IMR-90 (cell line): ENCODE measurements at regions not wholly inside any gene's neighbourhood (a gene's known extent, or its start where the extent isn't known, plus 50 kb on each side); places are given as distances from the start of the nearest gene placed in this dataset.

Source experiments
- ATAC-seq: fragments of 200-7000 bp; cut with Tn5 transposase; 2 replicates; pipeline ENCODE4 v1.9.1; 2020; ENCODE audit warnings: low read depth, mild to moderate bottlenecking, moderate library complexity
- BruUV-seq: library from RNA; stranded (reverse); fragments of 400-500 nt; replicated peaks from 2 replicates; lab custom pipeline; 2021; lab: Mats Ljungman, UMichigan
- CTCF ChIA-PET: fragments of 300-600 bp; formaldehyde crosslinking; extraction: SDS; loops from one replicate; lab custom pipeline; 2021; ENCODE audit warnings: antibody characterized with exemption; lab: Yijun Ruan, JAX
- POLR2A ChIA-PET: fragments of 300-600 bp; sonication (Branson Sonifier 250); formaldehyde crosslinking; loops from one replicate; lab custom pipeline; 2022; ENCODE audit warnings: antibody characterized with exemption; ENCODE audit not compliant: unreplicated experiment; lab: Charles Lee
- DNase-seq: peaks from one replicate; pipeline ENCODE4 v3.0.0; 2013
- H2AFZ ChIP-seq: replicated peaks from 2 replicates; pipeline ENCODE3; 2013; ENCODE audit warnings: low read length, mild to moderate bottlenecking; ENCODE audit not compliant: poor library complexity
- H2AK5ac ChIP-seq: 2 replicates; pipeline ENCODE4 v1.6.1; 2013; ENCODE audit warnings: low read depth, low read length, inconsistent platforms
- H2AK9ac ChIP-seq: replicated peaks from 2 replicates; pipeline ENCODE3; 2013; ENCODE audit warnings: mild to moderate bottlenecking, low read depth, low read length, moderate library complexity; ENCODE audit not compliant: poor library complexity
- H2BK120ac ChIP-seq: 2 replicates; pipeline ENCODE4 v1.6.1; 2013; ENCODE audit warnings: low read depth, low read length, inconsistent platforms
- H2BK15ac ChIP-seq: 3 replicates; pipeline ENCODE4 v1.6.1; 2013; ENCODE audit warnings: low read depth, low read length, inconsistent platforms
- H2BK20ac ChIP-seq: 2 replicates; pipeline ENCODE4 v1.6.1; 2013; ENCODE audit warnings: low read depth, mild to moderate bottlenecking, inconsistent platforms, low read length, moderate library complexity
- H2BK5ac ChIP-seq: 2 replicates; pipeline ENCODE4 v1.6.1; 2013; ENCODE audit warnings: mild to moderate bottlenecking, low read depth, low read length, inconsistent platforms; ENCODE audit not compliant: poor library complexity, severe bottlenecking
- H3K14ac ChIP-seq: replicated peaks from 2 replicates; pipeline ENCODE4 v1.6.1; 2013; ENCODE audit warnings: low read depth, low read length, inconsistent platforms
- H3K18ac ChIP-seq: 2 replicates; pipeline ENCODE4 v1.6.1; 2013; ENCODE audit warnings: low read depth, low read length, control low read depth
- H3K23ac ChIP-seq: 2 replicates; pipeline ENCODE4 v1.6.1; 2013; ENCODE audit warnings: low read depth, low read length, inconsistent platforms
- H3K27ac ChIP-seq: 2 replicates; pipeline ENCODE4 v1.5.1; 2013; ENCODE audit warnings: mild to moderate bottlenecking, control low read depth, low read length; ENCODE audit not compliant: insufficient read depth
- H3K27me3 ChIP-seq: 2 replicates; pipeline ENCODE4 v1.6.1; 2013; ENCODE audit warnings: low read length; ENCODE audit not compliant: control insufficient read depth, insufficient read depth
- H3K36me3 ChIP-seq: 2 replicates; pipeline ENCODE4 v1.6.1; 2013; ENCODE audit warnings: low read length, mixed read lengths; ENCODE audit not compliant: control insufficient read depth, insufficient read depth
- H3K4ac ChIP-seq: 2 replicates; pipeline ENCODE4 v1.6.1; 2013; ENCODE audit warnings: low read depth, low read length, inconsistent platforms
- H3K4me1 ChIP-seq: 2 replicates; pipeline ENCODE4 v1.6.1; 2013; ENCODE audit warnings: low read length, mixed read lengths; ENCODE audit not compliant: control insufficient read depth, insufficient read depth
- H3K4me2 ChIP-seq: 2 replicates; pipeline ENCODE4 v1.6.1; 2013; ENCODE audit warnings: low read depth, mild to moderate bottlenecking, control low read depth, low read length, moderate library complexity
- H3K4me3 ChIP-seq: 2 replicates; pipeline ENCODE4 v1.5.1; 2013; ENCODE audit warnings: low read depth, mild to moderate bottlenecking, control low read depth, low read length, moderate library complexity; ENCODE audit not compliant: insufficient read depth
- H3K56ac ChIP-seq: 2 replicates; pipeline ENCODE4 v1.6.1; 2013; ENCODE audit warnings: low read length, inconsistent platforms; ENCODE audit not compliant: insufficient read depth; ENCODE audit errors: extremely low read depth
- H3K79me1 ChIP-seq, 2 experiments: 2 replicates each; pipeline ENCODE4 v1.6.1; 2013; ENCODE audit warnings: low read length in 2 of 2, inconsistent platforms in 1 of 2, low read depth in 1 of 2
- H3K9ac ChIP-seq: 2 replicates; pipeline ENCODE4 v1.6.1; 2013; ENCODE audit warnings: low read depth, low read length, control low read depth
- H3K9me1 ChIP-seq: 2 replicates; pipeline ENCODE4 v1.6.1; 2013; ENCODE audit warnings: low read length, inconsistent platforms; ENCODE audit not compliant: insufficient read depth
- H3K9me3 ChIP-seq: 2 replicates; pipeline ENCODE4 v1.6.1; 2013; ENCODE audit warnings: low read length; ENCODE audit not compliant: control insufficient read depth, insufficient read depth
- H4K20me1 ChIP-seq: 2 replicates; pipeline ENCODE4 v1.6.1; 2013; ENCODE audit warnings: low read length, inconsistent platforms; ENCODE audit not compliant: insufficient read depth
- H4K5ac ChIP-seq: 2 replicates; pipeline ENCODE4 v1.6.1; 2013; ENCODE audit warnings: mild to moderate bottlenecking, low read depth, low read length, control low read depth
- H4K8ac ChIP-seq, 2 experiments: 2 replicates each; pipeline ENCODE4 v1.6.1; 2013; ENCODE audit warnings: low read depth in 2 of 2, low read length in 2 of 2, control low read depth in 1 of 2, inconsistent platforms in 1 of 2
- H4K91ac ChIP-seq: 2 replicates; pipeline ENCODE4 v1.6.1; 2013; ENCODE audit warnings: low read depth, low read length, inconsistent platforms; ENCODE audit not compliant: insufficient read depth
- BHLHE40 ChIP-seq: fragments of 150-350 bp; IDR thresholded peaks from 2 replicates; pipeline ENCODE4 v1.6.1; 2016; ENCODE audit warnings: mild to moderate bottlenecking, low read depth, low read length
- RFX5 ChIP-seq: IDR thresholded peaks from 2 replicates; pipeline ENCODE4 v1.8.0; 2012; ENCODE audit warnings: low read depth, mild to moderate bottlenecking, low read length, moderate library complexity
- WGBS, 2 experiments: methylation state at CpG; one replicate each; pipeline versions ENCODE4 v1.1.5 to v1.1.7; 2013; ENCODE audit warnings: missing lambda C conversion rate in 2 of 2; ENCODE audit not compliant: insufficient read length in 1 of 2; ENCODE audit errors: extremely low coverage in 2 of 2; 5-methylcytosine and 5-hydroxymethylcytosine counted together
- dilution Hi-C: fragments of 300-500 bp; cut with HindIII; formaldehyde crosslinking; loops from one replicate; pipeline ENCODE4 v1.14.3; 2018; ENCODE audit warnings: low sequenced_read_pairs; ENCODE audit not compliant: unreplicated experiment
- in situ Hi-C: fragments of 300-500 bp; cut with MboI; formaldehyde crosslinking; loops from 3 replicates; pipeline ENCODE4 v1.14.3; 2019; ENCODE audit warnings: low sequenced_read_pairs, inconsistent platforms, mixed read lengths
- intact Hi-C: fragments of 100-400 bp; cut with micrococcal nuclease; formaldehyde crosslinking; loops from 2 replicates; pipeline ENCODE4 v1.10.0; 2022
- TF ChIP-seq, protein P1 (sequence below): conservative IDR thresholded peaks from 2 replicates; pipeline ENCODE4 v1.5.1; 2012; ENCODE audit warnings: mild to moderate bottlenecking, low read depth, low read length, improper control_type of control experiment

DNA sequence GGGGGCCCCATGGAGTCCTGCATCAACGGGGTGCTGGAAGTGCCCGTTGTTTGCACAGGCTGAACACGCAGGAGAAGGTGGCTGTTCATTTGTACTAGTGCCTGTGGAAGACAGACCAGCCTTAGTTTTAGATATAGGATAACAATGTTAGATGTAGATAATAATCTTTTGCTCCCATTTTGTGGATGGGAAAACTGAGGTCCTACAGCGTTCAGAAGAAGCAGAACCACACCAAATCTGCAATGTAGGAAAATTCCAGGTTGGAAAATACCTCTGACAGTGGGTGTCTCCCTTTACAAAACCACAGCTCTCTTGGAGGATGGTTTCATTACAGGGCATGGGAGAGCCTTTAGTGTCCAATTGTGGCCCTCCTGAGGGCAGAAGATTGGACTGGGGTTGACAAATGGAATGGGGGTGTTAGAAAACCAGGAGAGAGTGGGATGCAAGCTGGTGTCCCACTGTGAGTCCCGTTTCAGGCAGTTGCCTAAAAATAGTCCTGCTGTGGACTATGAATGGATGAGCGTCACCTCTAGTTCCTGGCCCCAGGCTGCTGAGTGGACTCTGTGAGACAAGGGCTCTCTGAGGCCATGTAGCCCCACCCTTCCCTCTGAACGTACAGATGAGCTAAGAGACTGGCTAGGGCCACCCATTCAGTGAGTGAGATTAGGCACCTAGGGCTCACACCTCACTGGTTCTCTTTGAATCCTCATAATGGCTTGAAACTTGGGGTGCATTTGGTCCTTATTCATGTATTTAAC lies 508.8 kb downstream of the MN1 start:
- in situ Hi-C loops (no loop called here), dilution Hi-C loops (no loop called here), intact Hi-C loops (no loop called here)
- ChIA-PET CTCF (no interaction called here), POLR2A (no interaction called here)
- Histone ChIP-seq H2AK5ac (no peak overlapping the region), H4K5ac (no peak overlapping the region), H3K18ac (no peak overlapping the region), H3K4me2 (no peak overlapping the region), H3K14ac (no peak overlapping the region), H2BK5ac (no peak overlapping the region), H3K27ac (no peak overlapping the region), H2AK9ac (no peak overlapping the region), H2BK120ac (no peak overlapping the region), H4K20me1 (no peaks in the 10 kb centered on the region), H4K8ac (no peak overlapping the region), H4K91ac (no peak overlapping the region), H3K79me1 (no peaks in the 10 kb centered on the region), H3K23ac (no peak overlapping the region), H3K9me1 (no peaks in the 10 kb centered on the region), H2BK15ac (no peak overlapping the region), H2AFZ (no peak overlapping the region), H3K9ac (no peak overlapping the region), H2BK20ac (no peak overlapping the region), H3K27me3 (peaks cover 52% of the 10 kb centered on the region), H3K4me3 (no peak overlapping the region), H3K4me1 (peaks cover 1% of the 10 kb centered on the region; the same call in 1 of the 2 replicates), H3K9me3 (no peaks in the 10 kb centered on the region), H3K36me3 (no peaks in the 10 kb centered on the region), H3K56ac (no peak overlapping the region), H3K4ac (no peak overlapping the region)
- TF ChIP-seq BHLHE40 (no peak), RFX5 (no peak)
- TF ChIP-seq, protein P1, sequence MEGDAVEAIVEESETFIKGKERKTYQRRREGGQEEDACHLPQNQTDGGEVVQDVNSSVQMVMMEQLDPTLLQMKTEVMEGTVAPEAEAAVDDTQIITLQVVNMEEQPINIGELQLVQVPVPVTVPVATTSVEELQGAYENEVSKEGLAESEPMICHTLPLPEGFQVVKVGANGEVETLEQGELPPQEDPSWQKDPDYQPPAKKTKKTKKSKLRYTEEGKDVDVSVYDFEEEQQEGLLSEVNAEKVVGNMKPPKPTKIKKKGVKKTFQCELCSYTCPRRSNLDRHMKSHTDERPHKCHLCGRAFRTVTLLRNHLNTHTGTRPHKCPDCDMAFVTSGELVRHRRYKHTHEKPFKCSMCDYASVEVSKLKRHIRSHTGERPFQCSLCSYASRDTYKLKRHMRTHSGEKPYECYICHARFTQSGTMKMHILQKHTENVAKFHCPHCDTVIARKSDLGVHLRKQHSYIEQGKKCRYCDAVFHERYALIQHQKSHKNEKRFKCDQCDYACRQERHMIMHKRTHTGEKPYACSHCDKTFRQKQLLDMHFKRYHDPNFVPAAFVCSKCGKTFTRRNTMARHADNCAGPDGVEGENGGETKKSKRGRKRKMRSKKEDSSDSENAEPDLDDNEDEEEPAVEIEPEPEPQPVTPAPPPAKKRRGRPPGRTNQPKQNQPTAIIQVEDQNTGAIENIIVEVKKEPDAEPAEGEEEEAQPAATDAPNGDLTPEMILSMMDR: no peak
- BruUV-seq: no TSS peak
- no peak for ATAC-seq
- WGBS, 2 experiments: 76% methylated on average over 3 of the region's 7 CpGs; no CpG with 5 or more reads in 1 of the 2 experiments
- no peak for DNase-seq
